HCT116 (cell line): ENCODE measurements at regions not wholly inside any gene's neighbourhood (a gene's known extent, or its start where the extent isn't known, plus 50 kb on each side); places are given as distances from the start of the nearest gene placed in this dataset.

Source experiments
- ATAC-seq: fragments of 200-7000 bp; cut with Tn5 transposase; 2 replicates; pipeline ENCODE4 v1.9.1; 2020; ENCODE audit warnings: mild to moderate bottlenecking, moderate library complexity
- BruUV-seq: library from RNA; stranded (reverse); fragments of 400-500 nt; replicated peaks from 2 replicates; lab custom pipeline; 2021; lab: Mats Ljungman, UMichigan
- CTCF ChIA-PET: fragments of 300-600 bp; sonication (Branson Sonifier 250); formaldehyde crosslinking; loops from one replicate; lab custom pipeline; 2021; ENCODE audit warnings: antibody characterized with exemption; lab: Charles Lee
- POLR2A ChIA-PET: fragments of 300-600, 350-600 bp; sonication (Branson Sonifier 250); formaldehyde crosslinking; loops from one replicate; lab custom pipeline; 2021; ENCODE audit warnings: antibody characterized with exemption; lab: Charles Lee
- RAD21 ChIA-PET, 2 experiments: fragments of 300-600 bp; sonication (Branson Sonifier 250); formaldehyde crosslinking; loops; one replicate each; lab custom pipeline; 2023; ENCODE audit warnings: low total read pairs in 2 of 2; ENCODE audit not compliant: uncharacterized antibody in 2 of 2, unreplicated experiment in 2 of 2, low non-redundant PET in 1 of 2; lab: Charles Lee
- DNase-seq: peaks from one replicate; pipeline ENCODE4 v3.0.0-alpha.2; 2010; ENCODE audit warnings: low read depth, low spot score
- H2AFZ ChIP-seq: fragments of 200-600 bp; shearing (Covaris generic), sonication (generic); 2 replicates; pipeline ENCODE4 v1.6.1; 2017; ENCODE audit warnings: low read depth, mixed run types, mixed read lengths, antibody characterized with exemption, low read length; ENCODE audit not compliant: poor library complexity, severe bottlenecking
- H3K27ac ChIP-seq: 2 replicates; pipeline ENCODE4 v1.5.1; 2012; ENCODE audit warnings: low read depth, low read length
- H3K27me3 ChIP-seq: fragments of 200-600 bp; sonication (generic); 2 replicates; pipeline ENCODE4 v1.6.1; 2016; ENCODE audit warnings: mixed run types, low read length, mixed read lengths; ENCODE audit not compliant: insufficient read depth
- H3K36me3 ChIP-seq, 2 experiments: fragments of 200-500 bp in 1 of 2; fragments of 200-600 bp in 1 of 2; sonication (Bioruptor generic) in 1 of 2; sonication (generic) in 1 of 2; 2 replicates each; pipeline versions ENCODE4 v1.5.1 to v1.6.1; 2014 to 2016; ENCODE audit warnings: low read length in 2 of 2, inconsistent platforms in 1 of 2, mixed read lengths in 1 of 2, mixed run types in 1 of 2; ENCODE audit not compliant: insufficient read depth in 2 of 2, control insufficient read depth in 1 of 2
- H3K4me1 ChIP-seq, 2 experiments: fragments of 200-600 bp in 1 of 2; sonication (generic) in 1 of 2; 2 replicates each; pipeline versions ENCODE4 v1.5.1 to v1.6.1; 2012 to 2017; ENCODE audit warnings: low read length in 2 of 2, inconsistent platforms in 1 of 2, mild to moderate bottlenecking in 1 of 2, mixed read lengths in 1 of 2, mixed run types in 1 of 2, moderate library complexity in 1 of 2; ENCODE audit not compliant: insufficient read depth in 2 of 2, control insufficient read depth in 1 of 2
- H3K4me2 ChIP-seq: fragments of 200-600 bp; sonication (generic); 2 replicates; pipeline ENCODE4 v1.6.1; 2017; ENCODE audit warnings: mixed run types, low read length, mixed read lengths
- H3K4me3 ChIP-seq, 2 experiments: fragments of 200-600 bp in 1 of 2; sonication (generic) in 1 of 2; replicated peaks in 1 of 2; 2 replicates each; pipeline ENCODE4 v1.5.1; 2011 to 2016; ENCODE audit warnings: low read length in 2 of 2, control low read depth in 1 of 2, low read depth in 1 of 2, mild to moderate bottlenecking in 1 of 2, mixed read lengths in 1 of 2, mixed run types in 1 of 2
- H3K79me2 ChIP-seq: fragments of 200-600 bp; sonication (generic); 2 replicates; pipeline ENCODE4 v1.6.1; 2017; ENCODE audit warnings: mild to moderate bottlenecking, mixed run types, low read length, moderate library complexity, mixed read lengths; ENCODE audit not compliant: insufficient read depth
- H3K9ac ChIP-seq: fragments of 200-600 bp; sonication (generic); 2 replicates; pipeline ENCODE4 v1.6.1; 2016; ENCODE audit warnings: low read length, mixed read lengths
- H3K9me2 ChIP-seq: fragments of 200-600 bp; sonication (generic), shearing (Covaris generic); 2 replicates; pipeline ENCODE4 v1.6.1; 2017; ENCODE audit warnings: mixed run types, mild to moderate bottlenecking, moderate library complexity; ENCODE audit not compliant: insufficient read depth
- H3K9me3 ChIP-seq, 2 experiments: fragments of 200-500 bp in 1 of 2; fragments of 200-600 bp in 1 of 2; sonication (Bioruptor generic) in 1 of 2; sonication (generic) in 1 of 2; 2 replicates each; pipeline ENCODE4 v1.6.1; 2014 to 2017; ENCODE audit warnings: low read length in 2 of 2, mixed read lengths in 2 of 2, inconsistent platforms in 1 of 2, low read depth in 1 of 2, mild to moderate bottlenecking in 1 of 2, mixed run types in 1 of 2, moderate library complexity in 1 of 2; ENCODE audit not compliant: control insufficient read depth in 1 of 2, insufficient read depth in 1 of 2
- H4K20me1 ChIP-seq: fragments of 200-600 bp; sonication (generic), shearing (Covaris generic); 2 replicates; pipeline ENCODE4 v1.6.1; 2017; ENCODE audit warnings: mixed run types, mild to moderate bottlenecking, moderate library complexity; ENCODE audit not compliant: insufficient read depth
- CTCF ChIP-seq, 3 experiments: fragments of 200-600 bp in 1 of 3; sonication (generic) in 1 of 3; IDR thresholded peaks in 2 of 3; conservative IDR thresholded peaks in 1 of 3; 2 replicates each; pipeline ENCODE4 v1.5.1; 2012 to 2017; ENCODE audit warnings: low read depth in 2 of 3, low read length in 2 of 3, antibody characterized with exemption in 1 of 3, borderline replicate concordance in 1 of 3, control low read depth in 1 of 3, mild to moderate bottlenecking in 1 of 3, mixed read lengths in 1 of 3, mixed run types in 1 of 3, moderate library complexity in 1 of 3; ENCODE audit not compliant: insufficient read depth in 1 of 3
- EGR1 ChIP-seq: IDR thresholded peaks from 2 replicates; pipeline ENCODE4 v1.6.1; 2012; ENCODE audit warnings: low read depth
- ELF1 ChIP-seq: IDR thresholded peaks from 2 replicates; pipeline ENCODE4 v1.6.1; 2012; ENCODE audit warnings: low read depth, borderline replicate concordance
- EZH2 ChIP-seq: fragments of 200-600 bp; sonication (generic); IDR thresholded peaks from 2 replicates; pipeline ENCODE4 v1.6.1; 2017; ENCODE audit warnings: antibody characterized with exemption, mixed run types
- FOSL1 ChIP-seq: IDR thresholded peaks from 2 replicates; pipeline ENCODE4 v1.6.1; 2012; ENCODE audit warnings: low read depth
- POLR2A ChIP-seq: IDR thresholded peaks from 2 replicates; pipeline ENCODE4 v1.7.0; 2011; ENCODE audit warnings: borderline replicate concordance; ENCODE audit not compliant: insufficient read depth, insufficient read length; ENCODE audit errors: extremely low read depth
- RAD21 ChIP-seq: IDR thresholded peaks from 2 replicates; pipeline ENCODE4 v1.6.1; 2012; ENCODE audit warnings: low read depth, mild to moderate bottlenecking
- SP1 ChIP-seq: IDR thresholded peaks from 2 replicates; pipeline ENCODE4 v1.6.1; 2012; ENCODE audit warnings: low read depth
- SRF ChIP-seq: IDR thresholded peaks from 2 replicates; pipeline ENCODE4 v1.6.1; 2012; ENCODE audit warnings: low read depth
- TCF7L2 ChIP-seq: IDR thresholded peaks from 2 replicates; pipeline ENCODE4 v1.7.0; 2011; ENCODE audit warnings: borderline replicate concordance, inconsistent platforms; ENCODE audit not compliant: insufficient read depth, insufficient read length; ENCODE audit errors: extremely low read depth
- YY1 ChIP-seq: IDR thresholded peaks from 2 replicates; pipeline ENCODE4 v1.6.1; 2011; ENCODE audit warnings: low read length, low read depth, moderate library complexity, mild to moderate bottlenecking; ENCODE audit not compliant: insufficient replicate concordance; ENCODE audit errors: extremely low read depth
- ZFX ChIP-seq: fragments of 450-650 bp; IDR thresholded peaks from 2 replicates; pipeline ENCODE4 v1.6.1; 2017
- ZNF274 ChIP-seq: fragments of 200-500 bp; sonication (Bioruptor generic); IDR thresholded peaks from 2 replicates; pipeline ENCODE4 v1.6.1; 2014; ENCODE audit warnings: mild to moderate bottlenecking, low read depth, low read length, inconsistent platforms
- intact Hi-C: fragments of 100-400 bp; cut with micrococcal nuclease; formaldehyde crosslinking; loops from 2 replicates; pipeline ENCODE4 v1.10.0; 2022
- TF ChIP-seq, protein P1 (sequence below): IDR thresholded peaks from 2 replicates; pipeline ENCODE4 v1.6.1; 2011; ENCODE audit warnings: mild to moderate bottlenecking, low read length, moderate library complexity; ENCODE audit not compliant: insufficient replicate concordance; ENCODE audit errors: extremely low read depth

GRCh38 chr6:167674486-167674885 is 152.2 kb upstream of the AFDN start:
- Histone ChIP-seq H3K36me3 (no peaks in the 10 kb centered on the region), H3K9me2 (no peaks in the 10 kb centered on the region), H3K4me1 (no peaks in the 10 kb centered on the region), H3K27me3 (no peaks in the 10 kb centered on the region), H3K27ac (no peak overlapping the region), H3K4me3 (no peak overlapping the region), H3K9ac (no peak overlapping the region), H4K20me1 (no peaks in the 10 kb centered on the region), H2AFZ (no peak overlapping the region), H3K79me2 (no peaks in the 10 kb centered on the region), H3K9me3 (peaks cover 0 to 10% of the 10 kb centered on the region in 2 experiments; a peak in 1 of 4 replicates), H3K4me2 (no peak overlapping the region)
- no TSS peak for BruUV-seq
- ChIA-PET RAD21 (no interaction called here), POLR2A (no interaction called here), CTCF (no interaction called here)
- intact Hi-C loops: no loop called here
- no peak for ATAC-seq
- TF ChIP-seq ZFX (no peak), EGR1 (no peak), SRF (no peak)
- TF ChIP-seq, protein P1, sequence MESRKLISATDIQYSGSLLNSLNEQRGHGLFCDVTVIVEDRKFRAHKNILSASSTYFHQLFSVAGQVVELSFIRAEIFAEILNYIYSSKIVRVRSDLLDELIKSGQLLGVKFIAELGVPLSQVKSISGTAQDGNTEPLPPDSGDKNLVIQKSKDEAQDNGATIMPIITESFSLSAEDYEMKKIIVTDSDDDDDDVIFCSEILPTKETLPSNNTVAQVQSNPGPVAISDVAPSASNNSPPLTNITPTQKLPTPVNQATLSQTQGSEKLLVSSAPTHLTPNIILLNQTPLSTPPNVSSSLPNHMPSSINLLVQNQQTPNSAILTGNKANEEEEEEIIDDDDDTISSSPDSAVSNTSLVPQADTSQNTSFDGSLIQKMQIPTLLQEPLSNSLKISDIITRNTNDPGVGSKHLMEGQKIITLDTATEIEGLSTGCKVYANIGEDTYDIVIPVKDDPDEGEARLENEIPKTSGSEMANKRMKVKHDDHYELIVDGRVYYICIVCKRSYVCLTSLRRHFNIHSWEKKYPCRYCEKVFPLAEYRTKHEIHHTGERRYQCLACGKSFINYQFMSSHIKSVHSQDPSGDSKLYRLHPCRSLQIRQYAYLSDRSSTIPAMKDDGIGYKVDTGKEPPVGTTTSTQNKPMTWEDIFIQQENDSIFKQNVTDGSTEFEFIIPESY: no peak
- DNase-seq: no peak

DNA sequence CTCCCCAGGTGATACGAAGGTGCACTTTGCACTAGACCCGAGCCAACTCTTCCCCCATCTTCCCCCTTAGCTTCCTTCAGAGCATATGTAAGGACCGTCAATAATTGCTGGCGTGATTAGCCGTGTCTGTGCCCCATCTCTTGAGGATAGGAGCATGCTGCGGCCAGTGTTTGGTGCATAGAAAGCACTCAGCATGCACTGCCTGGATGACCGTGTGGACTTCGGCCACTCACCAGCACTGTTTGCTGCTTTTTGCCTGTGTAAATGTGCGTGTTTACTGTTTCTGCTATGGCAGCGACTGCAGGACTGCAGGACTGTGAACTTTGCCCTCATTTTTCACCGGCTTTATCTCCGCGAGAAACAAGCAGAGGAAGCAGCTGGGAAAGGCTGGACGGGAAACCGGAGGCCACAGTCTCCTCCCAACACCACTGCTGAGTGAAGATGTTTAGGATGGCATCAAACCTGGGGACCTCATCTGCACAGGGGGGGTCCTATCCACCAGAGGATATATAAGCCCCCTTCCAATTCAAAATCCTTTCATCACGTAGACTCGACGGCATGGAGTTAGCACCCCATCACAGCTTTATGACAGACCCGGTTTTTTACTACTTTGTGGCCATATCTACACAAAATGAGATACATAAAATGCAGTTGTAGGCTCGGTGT is 150.6 kb upstream of the AFDN start:
- no peaks in the 10 kb centered on the region for H3K36me3 ChIP-seq
- TF ChIP-seq POLR2A: no peak
- no peak for TF ChIP-seq ZNF274
- TF ChIP-seq EGR1: no peak
- TF ChIP-seq, protein P1: no peak
- TF ChIP-seq SP1: no peak
- no peak for TF ChIP-seq TCF7L2
- TF ChIP-seq ELF1: no peak
- no peak for TF ChIP-seq FOSL1
- TF ChIP-seq YY1: no peak
- TF ChIP-seq RAD21: no peak
- no peak for TF ChIP-seq EZH2
- TF ChIP-seq CTCF (IDR thresholded peaks at IDR 0.05 in 2 of 3, conservative IDR thresholded peaks at IDR 0.05 in 1 of 3; ENCODE audit: borderline replicate concordance in 1 of 3, insufficient read depth in 1 of 3, low read depth in 2 of 3, low read length in 2 of 3): no peak
- TF ChIP-seq, all 23 proteins: peak for 0
- no peak for ATAC-seq
- no TSS peak for BruUV-seq
- no peaks in the 10 kb centered on the region for H3K79me2 ChIP-seq
- no peak overlapping the region for H3K4me3 ChIP-seq
- no peak for DNase-seq
- no peak overlapping the region for H3K27ac ChIP-seq
- H3K9me3 ChIP-seq: peaks cover 0 to 10% of the 10 kb centered on the region in 2 experiments; a peak in 1 of 4 replicates
- no peak overlapping the region for H3K4me2 ChIP-seq
- H2AFZ ChIP-seq: no peak overlapping the region
- intact Hi-C loops: no loop called here
- H4K20me1 ChIP-seq: no peaks in the 10 kb centered on the region
- ChIA-PET POLR2A (no interaction called here), RAD21 (no interaction called here), CTCF (no interaction called here)
- no peaks in the 10 kb centered on the region for H3K9me2 ChIP-seq
- H3K27me3 ChIP-seq: no peaks in the 10 kb centered on the region
- no peaks in the 10 kb centered on the region for H3K4me1 ChIP-seq
- no peak overlapping the region for H3K9ac ChIP-seq
